CD4-positive, alpha-beta memory T cell (primary cell): ENCODE measurements at regions not wholly inside any gene's neighbourhood (a gene's known extent, or its start where the extent isn't known, plus 50 kb on each side); places are given as distances from the start of the nearest gene placed in this dataset.

ENCODE experiments used
- CTCF ChIA-PET: fragments of 350-600 bp; sonication (Branson Sonifier 250); formaldehyde crosslinking; loops from one replicate; lab custom pipeline; 2021; ENCODE audit warnings: inconsistent platforms; ENCODE audit not compliant: partially characterized antibody; lab: Charles Lee
- POLR2A ChIA-PET: fragments of 350-600 bp; sonication (Branson Sonifier 250); formaldehyde crosslinking; loops from one replicate; lab custom pipeline; 2021; ENCODE audit not compliant: partially characterized antibody; lab: Charles Lee
- DNase-seq, 5 donors: peaks; one replicate each; pipeline versions ENCODE4 v3.0.0 to v3.0.0-alpha.2; 2020 to 2022; ENCODE audit warnings: mixed read lengths in 1 of 5
- H3K27ac ChIP-seq: one replicate; pipeline ENCODE4 v1.7.0; 2013; ENCODE audit warnings: low read depth, low read length
- H3K27me3 ChIP-seq: 2 replicates; pipeline ENCODE4 v1.7.0; 2013; ENCODE audit warnings: mild to moderate bottlenecking, low read length, moderate library complexity; ENCODE audit not compliant: insufficient read depth
- H3K36me3 ChIP-seq: 2 replicates; pipeline ENCODE4 v1.7.0; 2013; ENCODE audit warnings: mild to moderate bottlenecking, low read length, moderate library complexity; ENCODE audit not compliant: insufficient read depth
- H3K4me1 ChIP-seq: 2 replicates; pipeline ENCODE4 v1.7.0; 2013; ENCODE audit warnings: mild to moderate bottlenecking, low read length, moderate library complexity; ENCODE audit not compliant: insufficient read depth
- H3K4me3 ChIP-seq, 2 donors: one replicate each; pipeline ENCODE4 v1.7.0; 2013; ENCODE audit warnings: low read length in 2 of 2, mild to moderate bottlenecking in 1 of 2
- H3K9me3 ChIP-seq, 2 donors: one replicate each; pipeline ENCODE4 v1.7.0; 2013; ENCODE audit warnings: low read length in 2 of 2, control low read depth in 1 of 2; ENCODE audit not compliant: control insufficient read depth in 1 of 2
- H3K27ac Mint-ChIP-seq, 7 donors: one replicate each; pipeline ENCODE4 v1.8.0; 2020 to 2021; ENCODE audit warnings: mixed read lengths in 7 of 7, mild to moderate bottlenecking in 6 of 7, inconsistent platforms in 3 of 7, moderate library complexity in 3 of 7
- H3K27me3 Mint-ChIP-seq, 2 donors: one replicate each; pipeline ENCODE4 v1.8.0; 2020 to 2021; ENCODE audit warnings: mixed read lengths in 2 of 2
- H3K36me3 Mint-ChIP-seq, 2 donors: one replicate each; pipeline ENCODE4 v1.8.0; 2020 to 2021; ENCODE audit warnings: mixed read lengths in 2 of 2, inconsistent platforms in 1 of 2, mild to moderate bottlenecking in 1 of 2
- H3K4me1 Mint-ChIP-seq, 4 donors: one replicate each; pipeline ENCODE4 v1.8.0; 2020 to 2021; ENCODE audit warnings: mixed read lengths in 4 of 4, mild to moderate bottlenecking in 1 of 4
- H3K4me3 Mint-ChIP-seq, 8 donors: one replicate each; pipeline ENCODE4 v1.8.0; 2020 to 2021; ENCODE audit warnings: mixed read lengths in 8 of 8, mild to moderate bottlenecking in 7 of 8, moderate library complexity in 6 of 8, inconsistent platforms in 3 of 8
- H3K9me3 Mint-ChIP-seq, 8 donors: one replicate each; pipeline ENCODE4 v1.8.0; 2020 to 2021; ENCODE audit warnings: mixed read lengths in 8 of 8, mild to moderate bottlenecking in 5 of 8, inconsistent platforms in 3 of 8, moderate library complexity in 1 of 8
- intact Hi-C: fragments of 100-400 bp; cut with micrococcal nuclease; formaldehyde crosslinking; loops from one replicate; pipeline ENCODE4 v1.15.1; 2023

GRCh38 chr9:38342532-38342931 lies 50.0 kb upstream of the ALDH1B1 start:
- H3K4me1 Mint-ChIP-seq, result no peaks in the 10 kb centered on the region
- intact Hi-C loops, result no loop called here
- no peak overlapping the region for H3K4me3 ChIP-seq
- H3K27ac Mint-ChIP-seq, result no peak overlapping the region
- no peaks in the 10 kb centered on the region for H3K9me3 ChIP-seq
- H3K36me3 ChIP-seq, result no peaks in the 10 kb centered on the region
- no peaks in the 10 kb centered on the region for H3K27me3 ChIP-seq
- H3K9me3 Mint-ChIP-seq, result peaks cover 0 to 3% (median 0%) of the 10 kb centered on the region in 8 donors
- H3K27me3 Mint-ChIP-seq, result peaks cover 7 to 11% of the 10 kb centered on the region in 2 donors
- H3K4me3 Mint-ChIP-seq, result no peak overlapping the region
- no peak for DNase-seq
- H3K4me1 ChIP-seq, result no peaks in the 10 kb centered on the region
- ChIA-PET CTCF (no interaction called here), POLR2A (no interaction called here)
- no peak overlapping the region for H3K27ac ChIP-seq
- H3K36me3 Mint-ChIP-seq, result no peaks in the 10 kb centered on the region

- no peak for DNase-seq
- Histone ChIP-seq H3K4me3 (no peak overlapping the region), H3K36me3 (no peaks in the 10 kb centered on the region), H3K9me3 (no peaks in the 10 kb centered on the region), H3K4me1 (no peaks in the 10 kb centered on the region), H3K27me3 (no peaks in the 10 kb centered on the region), H3K27ac (no peak overlapping the region)
- H3K9me3 Mint-ChIP-seq, result peaks cover 0 to 3% (median 0%) of the 10 kb centered on the region in 8 donors
- CTCF ChIA-PET, result interaction anchor here (0.5 kb wide), 1 partner anchor 1712 kb away, joined by 4 read pairs; no protein-coding TSS in a partner anchor
- H3K4me1 Mint-ChIP-seq, result no peaks in the 10 kb centered on the region
- POLR2A ChIA-PET, result no interaction called here
- intact Hi-C loops, result no loop called here
- H3K27ac Mint-ChIP-seq, result no peak overlapping the region
- no peaks in the 10 kb centered on the region for H3K36me3 Mint-ChIP-seq
- peaks cover 7 to 12% of the 10 kb centered on the region in 2 donors for H3K27me3 Mint-ChIP-seq
- H3K4me3 Mint-ChIP-seq, result no peak overlapping the region
These were observed 50.4 kb upstream of the ALDH1B1 start for GRCh38 chr9:38342096-38342495.

- H3K27ac ChIP-seq, result no peak overlapping the region
- intact Hi-C loops, result no loop called here
- Mint-ChIP-seq H3K27ac (peak overlapping the region in 1 of 7 donors; percentile 57), H3K4me1 (no peaks in the 10 kb centered on the region), H3K27me3 (peaks cover 3 to 13% of the 10 kb centered on the region in 2 donors), H3K4me3 (no peak overlapping the region), H3K36me3 (no peaks in the 10 kb centered on the region), H3K9me3 (peaks cover 0 to 3% (median 0%) of the 10 kb centered on the region in 8 donors)
- H3K4me3 ChIP-seq, result no peak overlapping the region
- CTCF ChIA-PET, result no interaction called here
- no peaks in the 10 kb centered on the region for H3K36me3 ChIP-seq
- no peak for DNase-seq
- POLR2A ChIA-PET, result no interaction called here
- H3K27me3 ChIP-seq, result no peaks in the 10 kb centered on the region
- H3K9me3 ChIP-seq, result no peaks in the 10 kb centered on the region
- no peaks in the 10 kb centered on the region for H3K4me1 ChIP-seq
These were observed 53.0 kb upstream of the ALDH1B1 start for GRCh38 chr9:38339496-38339895.

- H3K36me3 Mint-ChIP-seq, result no peaks in the 10 kb centered on the region
- no peaks in the 10 kb centered on the region for H3K36me3 ChIP-seq
- ChIA-PET CTCF (no interaction called here), POLR2A (no interaction called here)
- intact Hi-C loops, result no loop called here
- no peaks in the 10 kb centered on the region for H3K4me1 ChIP-seq
- peaks cover 3 to 13% of the 10 kb centered on the region in 2 donors for H3K27me3 Mint-ChIP-seq
- no peaks in the 10 kb centered on the region for H3K9me3 ChIP-seq
- H3K27ac ChIP-seq, result no peak overlapping the region
- DNase-seq, result no peak
- H3K27me3 ChIP-seq, result no peaks in the 10 kb centered on the region
- peaks cover 0 to 3% (median 0%) of the 10 kb centered on the region in 8 donors for H3K9me3 Mint-ChIP-seq
- H3K4me3 Mint-ChIP-seq, result no peak overlapping the region
- no peaks in the 10 kb centered on the region for H3K4me1 Mint-ChIP-seq
- no peak overlapping the region for H3K4me3 ChIP-seq
- H3K27ac Mint-ChIP-seq, result no peak overlapping the region
These were observed 53.4 kb upstream of the ALDH1B1 start for GRCh38 chr9:38339087-38339486.

- DNase-seq, result no peak
- H3K9me3 ChIP-seq, result no peaks in the 10 kb centered on the region
- no peak overlapping the region for H3K27ac ChIP-seq
- Mint-ChIP-seq H3K27ac (no peak overlapping the region), H3K4me3 (no peak overlapping the region), H3K27me3 (peaks cover 3 to 13% of the 10 kb centered on the region in 2 donors), H3K4me1 (no peaks in the 10 kb centered on the region), H3K9me3 (peaks cover 0 to 3% (median 0%) of the 10 kb centered on the region in 8 donors), H3K36me3 (no peaks in the 10 kb centered on the region)
- ChIA-PET POLR2A (no interaction called here), CTCF (no interaction called here)
- intact Hi-C loops, result no loop called here
- H3K36me3 ChIP-seq, result no peaks in the 10 kb centered on the region
- no peak overlapping the region for H3K4me3 ChIP-seq
- no peaks in the 10 kb centered on the region for H3K4me1 ChIP-seq
- no peaks in the 10 kb centered on the region for H3K27me3 ChIP-seq
These were observed 54.0 kb upstream of the ALDH1B1 start for GRCh38 chr9:38338342-38339018.

- no peaks in the 10 kb centered on the region for H3K36me3 ChIP-seq
- H3K9me3 ChIP-seq, result no peaks in the 10 kb centered on the region
- H3K27me3 ChIP-seq, result no peaks in the 10 kb centered on the region
- no peak overlapping the region for H3K4me3 ChIP-seq
- ChIA-PET POLR2A (no interaction called here), CTCF (no interaction called here)
- no peak overlapping the region for H3K4me3 Mint-ChIP-seq
- no peak overlapping the region for H3K27ac Mint-ChIP-seq
- H3K4me1 Mint-ChIP-seq, result no peaks in the 10 kb centered on the region
- intact Hi-C loops, result no loop called here
- H3K4me1 ChIP-seq, result no peaks in the 10 kb centered on the region
- peaks cover 0 to 3% (median 0%) of the 10 kb centered on the region in 8 donors for H3K9me3 Mint-ChIP-seq
- no peak for DNase-seq
- H3K36me3 Mint-ChIP-seq, result no peaks in the 10 kb centered on the region
- no peak overlapping the region for H3K27ac ChIP-seq
- H3K27me3 Mint-ChIP-seq, result peaks cover 1 to 13% of the 10 kb centered on the region in 2 donors
These were observed 54.7 kb upstream of the ALDH1B1 start for GRCh38 chr9:38337706-38338264.

GRCh38 chr9:38337181-38337580 lies 55.3 kb upstream of the ALDH1B1 start:
- H3K36me3 ChIP-seq, result no peaks in the 10 kb centered on the region

More at GRCh38 chr9:38337181-38337580, 55.3 kb upstream of the ALDH1B1 start:
- Histone ChIP-seq H3K27ac (no peak overlapping the region), H3K27me3 (no peaks in the 10 kb centered on the region), H3K4me3 (no peak overlapping the region), H3K4me1 (no peaks in the 10 kb centered on the region), H3K9me3 (no peaks in the 10 kb centered on the region)
- no peak overlapping the region for H3K4me3 Mint-ChIP-seq
- intact Hi-C loops, result no loop called here
- ChIA-PET POLR2A (no interaction called here), CTCF (no interaction called here)
- H3K27me3 Mint-ChIP-seq, result peaks cover 1 to 8% of the 10 kb centered on the region in 2 donors
- H3K4me1 Mint-ChIP-seq, result no peaks in the 10 kb centered on the region
- DNase-seq, result no peak
- H3K27ac Mint-ChIP-seq, result no peak overlapping the region
- no peaks in the 10 kb centered on the region for H3K9me3 Mint-ChIP-seq
- H3K36me3 Mint-ChIP-seq, result no peaks in the 10 kb centered on the region
